Gastroesophageal sphincter (tissue), 3 donors: ENCODE measurements at regions not wholly inside any gene's neighbourhood (a gene's known extent, or its start where the extent isn't known, plus 50 kb on each side); places are given as distances from the start of the nearest gene placed in this dataset.

Experiments
- CTCF ChIP-seq, 4 experiments: fragments of 200-600 bp in 2 of 4; fragments of 450-650 bp in 2 of 4; sonication (generic) in 1 of 4; IDR thresholded peaks; one replicate each; pipeline ENCODE4 v1.5.1; 2017 to 2019; ENCODE audit warnings: antibody characterized with exemption in 4 of 4, mild to moderate bottlenecking in 2 of 4, moderate library complexity in 2 of 4
- EP300 ChIP-seq: sonication (generic); formaldehyde crosslinking; IDR thresholded peaks from one replicate; pipeline ENCODE4 v1.6.1; 2017; ENCODE audit warnings: antibody characterized with exemption, mild to moderate bottlenecking
- POLR2A ChIP-seq, 2 donors: fragments of 450-650 bp; IDR thresholded peaks; one replicate each; pipeline ENCODE4 v1.6.1; 2017; ENCODE audit warnings: antibody characterized with exemption in 2 of 2, mild to moderate bottlenecking in 2 of 2, moderate library complexity in 1 of 2
- POLR2AphosphoS5 ChIP-seq: sonication (generic); formaldehyde crosslinking; IDR thresholded peaks from one replicate; pipeline ENCODE4 v1.6.1; 2017; ENCODE audit warnings: antibody characterized with exemption

- TF ChIP-seq CTCF (IDR thresholded peaks at IDR 0.05) (no peak), POLR2A (IDR thresholded peaks at IDR 0.05) (no peak), EP300 (no peak), POLR2AphosphoS5 (no peak)
These were observed 69.5 kb upstream of the FNDC3A start for GRCh38 chr13:48906200-48906599.
